Activated CD4-positive, alpha-beta T cell treated with anti-CD3 and anti-CD28 coated beads, Interleukin-2, amount 10 ng/mL, durations not matched to agents 24 days and 14 days (primary cell): ENCODE measurements at regions not wholly inside any gene's neighbourhood (a gene's known extent, or its start where the extent isn't known, plus 50 kb on each side); places are given as distances from the start of the nearest gene placed in this dataset.

Experiments used
- DNase-seq: peaks from one replicate; pipeline ENCODE4 v3.0.0; 2022
- H3K27ac Mint-ChIP-seq: one replicate; pipeline ENCODE4 v1.8.0; 2022; ENCODE audit warnings: mild to moderate bottlenecking, mixed read lengths
- H3K27me3 Mint-ChIP-seq: one replicate; pipeline ENCODE4 v1.8.0; 2022; ENCODE audit warnings: mixed read lengths
- H3K36me3 Mint-ChIP-seq: one replicate; pipeline ENCODE4 v1.8.0; 2022; ENCODE audit warnings: low read depth, mild to moderate bottlenecking, mixed read lengths
- H3K4me1 Mint-ChIP-seq: one replicate; pipeline ENCODE4 v1.8.0; 2021; ENCODE audit warnings: mixed read lengths
- H3K4me3 Mint-ChIP-seq: one replicate; pipeline ENCODE4 v1.8.0; 2022; ENCODE audit warnings: mild to moderate bottlenecking, moderate library complexity, mixed read lengths
- H3K9me3 Mint-ChIP-seq: one replicate; pipeline ENCODE4 v1.8.0; 2021; ENCODE audit warnings: mixed read lengths
- intact Hi-C: fragments of 100-400 bp; cut with micrococcal nuclease; formaldehyde crosslinking; loops from one replicate; pipeline ENCODE4 v1.15.1; 2023

GRCh38 chr2:16311521-16312440 lies 353.9 kb downstream of the CYRIA start:
- no peaks in the 10 kb centered on the region for H3K9me3 Mint-ChIP-seq

GRCh38 chr2:16308816-16309215 lies 356.8 kb downstream of the CYRIA start:
- Mint-ChIP-seq H3K27me3 (no peaks in the 10 kb centered on the region), H3K9me3 (no peaks in the 10 kb centered on the region), H3K27ac (no peak overlapping the region), H3K36me3 (no peaks in the 10 kb centered on the region), H3K4me1 (no peaks in the 10 kb centered on the region), H3K4me3 (no peak overlapping the region)
- DNase-seq = no peak
- intact Hi-C loops = no loop called here

More at GRCh38 chr2:16311521-16312440, 353.9 kb downstream of the CYRIA start:
- intact Hi-C loops = no loop called here
- no peaks in the 10 kb centered on the region for H3K36me3 Mint-ChIP-seq
- H3K27ac Mint-ChIP-seq = no peak overlapping the region
- H3K4me3 Mint-ChIP-seq = no peak overlapping the region
- no peaks in the 10 kb centered on the region for H3K4me1 Mint-ChIP-seq
- no peak for DNase-seq
- no peaks in the 10 kb centered on the region for H3K27me3 Mint-ChIP-seq

- H3K27ac Mint-ChIP-seq = no peak overlapping the region
- H3K4me3 Mint-ChIP-seq = no peak overlapping the region
- no peaks in the 10 kb centered on the region for H3K36me3 Mint-ChIP-seq
- intact Hi-C loops = no loop called here
- no peaks in the 10 kb centered on the region for H3K9me3 Mint-ChIP-seq
- DNase-seq = no peak
- peaks cover 6% of the 10 kb centered on the region for H3K27me3 Mint-ChIP-seq
- peaks cover 7% of the 10 kb centered on the region for H3K4me1 Mint-ChIP-seq
Measured at GRCh38 chr2:16304876-16305590, 360.6 kb downstream of the CYRIA start.

GRCh38 chr2:16303761-16304160 lies 361.9 kb downstream of the CYRIA start:
- no peak overlapping the region for H3K27ac Mint-ChIP-seq
- peaks cover 7% of the 10 kb centered on the region for H3K4me1 Mint-ChIP-seq
- DNase-seq = no peak
- no peaks in the 10 kb centered on the region for H3K9me3 Mint-ChIP-seq
- H3K27me3 Mint-ChIP-seq = peaks cover 6% of the 10 kb centered on the region
- intact Hi-C loops = no loop called here
- no peak overlapping the region for H3K4me3 Mint-ChIP-seq
- no peaks in the 10 kb centered on the region for H3K36me3 Mint-ChIP-seq

- intact Hi-C loops = no loop called here
- Mint-ChIP-seq H3K27ac (no peak overlapping the region), H3K4me3 (peak overlapping the region; percentile 66), H3K9me3 (no peaks in the 10 kb centered on the region), H3K36me3 (no peaks in the 10 kb centered on the region), H3K27me3 (peaks cover 6% of the 10 kb centered on the region), H3K4me1 (peaks cover 7% of the 10 kb centered on the region)
- DNase-seq = no peak
Measured at GRCh38 chr2:16303273-16303577, 362.4 kb downstream of the CYRIA start.

- H3K27me3 Mint-ChIP-seq = peaks cover 6% of the 10 kb centered on the region
- intact Hi-C loops = no loop called here
- H3K9me3 Mint-ChIP-seq = no peaks in the 10 kb centered on the region
- H3K36me3 Mint-ChIP-seq = no peaks in the 10 kb centered on the region
- no peak overlapping the region for H3K27ac Mint-ChIP-seq
- H3K4me1 Mint-ChIP-seq = peaks cover 7% of the 10 kb centered on the region
- no peak for DNase-seq
- H3K4me3 Mint-ChIP-seq = peak overlapping the region; percentile 66
Measured at GRCh38 chr2:16302431-16303272, 362.3 kb downstream of the MYCN start.

- Mint-ChIP-seq H3K36me3 (no peaks in the 10 kb centered on the region), H3K4me3 (no peak overlapping the region), H3K27ac (no peak overlapping the region), H3K27me3 (peaks cover 6% of the 10 kb centered on the region), H3K9me3 (no peaks in the 10 kb centered on the region), H3K4me1 (peaks cover 7% of the 10 kb centered on the region)
- no peak for DNase-seq
- intact Hi-C loops = no loop called here
Measured at GRCh38 chr2:16301961-16302360, 361.6 kb downstream of the MYCN start.

- no peaks in the 10 kb centered on the region for H3K9me3 Mint-ChIP-seq
- no peak overlapping the region for H3K27ac Mint-ChIP-seq
- peaks cover 6% of the 10 kb centered on the region for H3K27me3 Mint-ChIP-seq
- intact Hi-C loops = no loop called here
- H3K4me1 Mint-ChIP-seq = peaks cover 7% of the 10 kb centered on the region
- DNase-seq = no peak
- H3K4me3 Mint-ChIP-seq = no peak overlapping the region
- H3K36me3 Mint-ChIP-seq = no peaks in the 10 kb centered on the region
Measured at GRCh38 chr2:16298866-16299265, 358.5 kb downstream of the MYCN start.

GRCh38 chr2:16296331-16297250 lies 356.2 kb downstream of the MYCN start:
- H3K27me3 Mint-ChIP-seq = peaks cover 3% of the 10 kb centered on the region
- H3K27ac Mint-ChIP-seq = no peak overlapping the region
- intact Hi-C loops = no loop called here
- no peak overlapping the region for H3K4me3 Mint-ChIP-seq
- DNase-seq = no peak
- no peaks in the 10 kb centered on the region for H3K9me3 Mint-ChIP-seq
- H3K36me3 Mint-ChIP-seq = no peaks in the 10 kb centered on the region
- H3K4me1 Mint-ChIP-seq = no peaks in the 10 kb centered on the region

- H3K4me3 Mint-ChIP-seq = no peak overlapping the region
- intact Hi-C loops = no loop called here
- peaks cover 3% of the 10 kb centered on the region for H3K27me3 Mint-ChIP-seq
- no peaks in the 10 kb centered on the region for H3K9me3 Mint-ChIP-seq
- no peaks in the 10 kb centered on the region for H3K36me3 Mint-ChIP-seq
- H3K27ac Mint-ChIP-seq = no peak overlapping the region
- H3K4me1 Mint-ChIP-seq = no peaks in the 10 kb centered on the region
- no peak for DNase-seq
Measured at GRCh38 chr2:16296038-16296290, 355.6 kb downstream of the MYCN start.

- Mint-ChIP-seq H3K4me3 (no peak overlapping the region), H3K27me3 (no peaks in the 10 kb centered on the region), H3K4me1 (no peaks in the 10 kb centered on the region), H3K27ac (no peak overlapping the region), H3K9me3 (no peaks in the 10 kb centered on the region), H3K36me3 (no peaks in the 10 kb centered on the region)
- no peak for DNase-seq
- intact Hi-C loops = no loop called here
Measured at GRCh38 chr2:16294791-16295190, 354.4 kb downstream of the MYCN start.

GRCh38 chr2:16293871-16294270 lies 353.5 kb downstream of the MYCN start:
- H3K27ac Mint-ChIP-seq = no peak overlapping the region
- intact Hi-C loops = no loop called here
- DNase-seq = no peak
- H3K9me3 Mint-ChIP-seq = no peaks in the 10 kb centered on the region
- no peaks in the 10 kb centered on the region for H3K4me1 Mint-ChIP-seq
- no peaks in the 10 kb centered on the region for H3K36me3 Mint-ChIP-seq
- H3K4me3 Mint-ChIP-seq = no peak overlapping the region
- H3K27me3 Mint-ChIP-seq = no peaks in the 10 kb centered on the region

- H3K27ac Mint-ChIP-seq = no peak overlapping the region
- H3K4me3 Mint-ChIP-seq = no peak overlapping the region
- no peaks in the 10 kb centered on the region for H3K36me3 Mint-ChIP-seq
- H3K27me3 Mint-ChIP-seq = no peaks in the 10 kb centered on the region
- no peaks in the 10 kb centered on the region for H3K9me3 Mint-ChIP-seq
- intact Hi-C loops = no loop called here
- no peaks in the 10 kb centered on the region for H3K4me1 Mint-ChIP-seq
- no peak for DNase-seq
Measured at GRCh38 chr2:16293398-16293797, 353.0 kb downstream of the MYCN start.
